ENCODE measurements at regions not wholly inside any gene's neighbourhood (a gene's known extent, or its start where the extent isn't known, plus 50 kb on each side); places are given as distances from the start of the nearest gene placed in this dataset.

- no peak for DNase-seq
Observed at GRCh38 chr16:87219287-87219909, 97.8 kb downstream of the C16orf95 start.

GRCh38 chr16:87221633-87222032 lies 95.6 kb downstream of the C16orf95 start:
- DNase-seq = no peak

- no peak for DNase-seq
Observed at GRCh38 chr16:87222335-87222734, 94.9 kb downstream of the C16orf95 start.

GRCh38 chr16:87223656-87224248 lies 93.4 kb downstream of the C16orf95 start:
- no peak for DNase-seq

- DNase-seq = no peak
Observed at GRCh38 chr16:87226926-87227295, 90.3 kb downstream of the C16orf95 start.

- DNase-seq = no peak
Observed at GRCh38 chr16:87227296-87227951, 89.8 kb downstream of the C16orf95 start.

GRCh38 chr16:87228363-87228762 lies 88.8 kb downstream of the C16orf95 start:
- DNase-seq = no peak

- DNase-seq = no peak
Observed at GRCh38 chr16:87229230-87230188, 87.7 kb downstream of the C16orf95 start.

- DNase-seq = no peak
Observed at GRCh38 chr16:87230571-87230970, 86.6 kb downstream of the C16orf95 start.

- no peak for DNase-seq
Observed at GRCh38 chr16:87231295-87231694, 85.9 kb downstream of the C16orf95 start.

GRCh38 chr16:87231911-87232310 lies 85.3 kb downstream of the C16orf95 start:
- DNase-seq = no peak

GRCh38 chr16:87233928-87234327 lies 83.3 kb downstream of the C16orf95 start:
- DNase-seq = no peak

- no peak for DNase-seq
Observed at GRCh38 chr16:87234601-87235000, 82.6 kb downstream of the C16orf95 start.

GRCh38 chr16:87235810-87236515 lies 81.2 kb downstream of the C16orf95 start:
- no peak for DNase-seq

GRCh38 chr16:87236516-87237115 lies 80.6 kb downstream of the C16orf95 start:
- DNase-seq = no peak

- no peak for DNase-seq
Observed at GRCh38 chr16:87238361-87238715, 78.9 kb downstream of the C16orf95 start.

GRCh38 chr16:87239545-87239944 lies 77.6 kb downstream of the C16orf95 start:
- no peak for DNase-seq

GRCh38 chr16:87240211-87241136 lies 76.7 kb downstream of the C16orf95 start:
- DNase-seq = no peak

- no peak for DNase-seq
Observed at GRCh38 chr16:87241137-87241771, 75.9 kb downstream of the C16orf95 start.

GRCh38 chr16:87243478-87243877 lies 73.7 kb downstream of the C16orf95 start:
- DNase-seq = no peak

Data from NCI-H2081 (cell line).